ENCODE measurements at regions not wholly inside any gene's neighbourhood (a gene's known extent, or its start where the extent isn't known, plus 50 kb on each side); places are given as distances from the start of the nearest gene placed in this dataset.
"Not testable (repeated sequence)": the region's sequence is repeated elsewhere in the genome, so short reads cannot be mapped to it uniquely, and the experiment has no call there.

DNA sequence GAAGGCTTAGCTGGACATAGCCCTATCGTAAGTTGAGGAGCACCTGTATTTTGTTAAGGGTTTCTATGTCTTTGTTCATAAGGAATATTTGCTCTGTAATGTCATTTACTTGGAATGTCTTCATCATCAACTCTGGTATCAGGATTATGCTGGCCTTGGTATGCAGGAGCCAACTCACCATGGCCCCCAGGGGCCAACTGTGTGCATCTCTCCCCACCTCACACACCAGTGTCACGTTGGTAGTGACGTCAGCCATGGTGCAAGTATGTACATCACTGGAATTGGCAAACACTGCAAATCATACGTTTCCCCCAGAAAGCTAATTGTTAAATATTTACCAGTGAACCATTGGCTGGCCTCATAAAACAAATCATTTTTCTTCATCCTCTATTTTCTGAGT is 70.8 kb downstream of the YTHDF1 start:
- FAIRE-seq (no peak), DNase-seq (ENCODE audit: extremely low spot score, insufficient read length, low read depth) (no peak)

DNA sequence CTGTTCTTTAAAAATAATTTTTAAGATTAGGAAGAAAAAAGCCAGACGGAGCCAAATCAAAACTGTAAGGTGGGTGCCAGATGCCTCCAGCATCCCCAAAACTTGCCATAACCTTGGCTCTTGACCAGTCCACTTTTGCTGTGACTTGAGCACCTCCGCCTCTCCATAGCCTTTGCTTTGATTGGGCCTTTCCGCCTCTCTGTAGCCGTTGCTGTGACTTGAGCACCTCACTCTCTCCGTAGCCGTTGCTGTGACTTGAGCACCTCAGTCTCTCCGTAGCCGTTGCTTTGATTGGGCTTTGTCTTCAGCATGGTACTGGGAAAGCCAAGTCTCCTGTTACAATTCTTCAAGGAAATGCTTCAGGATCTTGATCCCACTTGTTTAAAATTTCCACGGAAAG is 73.0 kb downstream of the YTHDF1 start:
- DNase-seq (ENCODE audit: extremely low spot score, insufficient read length, low read depth) (no peak), FAIRE-seq (no peak)

DNA sequence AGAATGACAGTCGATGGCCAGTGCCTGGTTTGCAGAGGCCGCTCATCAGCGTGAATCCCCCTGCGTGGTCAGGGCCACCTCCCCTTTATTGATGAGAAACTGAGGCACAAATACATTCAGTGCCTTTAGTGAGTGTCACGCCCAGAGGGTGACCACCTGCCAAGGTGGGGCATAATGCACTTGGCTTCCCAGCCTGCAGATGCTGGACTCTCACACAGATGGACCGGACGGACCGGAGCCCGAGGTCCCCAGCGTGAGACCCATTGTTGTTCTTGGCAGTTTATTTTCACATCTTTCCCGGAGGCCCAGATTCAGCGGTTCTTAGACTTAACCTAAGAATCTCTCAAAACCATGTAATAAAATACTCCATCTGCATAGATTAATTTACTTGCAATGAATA is 74.4 kb downstream of the YTHDF1 start:
- FAIRE-seq (no peak), DNase-seq (ENCODE audit: extremely low spot score, insufficient read length, low read depth) (no peak)

DNA sequence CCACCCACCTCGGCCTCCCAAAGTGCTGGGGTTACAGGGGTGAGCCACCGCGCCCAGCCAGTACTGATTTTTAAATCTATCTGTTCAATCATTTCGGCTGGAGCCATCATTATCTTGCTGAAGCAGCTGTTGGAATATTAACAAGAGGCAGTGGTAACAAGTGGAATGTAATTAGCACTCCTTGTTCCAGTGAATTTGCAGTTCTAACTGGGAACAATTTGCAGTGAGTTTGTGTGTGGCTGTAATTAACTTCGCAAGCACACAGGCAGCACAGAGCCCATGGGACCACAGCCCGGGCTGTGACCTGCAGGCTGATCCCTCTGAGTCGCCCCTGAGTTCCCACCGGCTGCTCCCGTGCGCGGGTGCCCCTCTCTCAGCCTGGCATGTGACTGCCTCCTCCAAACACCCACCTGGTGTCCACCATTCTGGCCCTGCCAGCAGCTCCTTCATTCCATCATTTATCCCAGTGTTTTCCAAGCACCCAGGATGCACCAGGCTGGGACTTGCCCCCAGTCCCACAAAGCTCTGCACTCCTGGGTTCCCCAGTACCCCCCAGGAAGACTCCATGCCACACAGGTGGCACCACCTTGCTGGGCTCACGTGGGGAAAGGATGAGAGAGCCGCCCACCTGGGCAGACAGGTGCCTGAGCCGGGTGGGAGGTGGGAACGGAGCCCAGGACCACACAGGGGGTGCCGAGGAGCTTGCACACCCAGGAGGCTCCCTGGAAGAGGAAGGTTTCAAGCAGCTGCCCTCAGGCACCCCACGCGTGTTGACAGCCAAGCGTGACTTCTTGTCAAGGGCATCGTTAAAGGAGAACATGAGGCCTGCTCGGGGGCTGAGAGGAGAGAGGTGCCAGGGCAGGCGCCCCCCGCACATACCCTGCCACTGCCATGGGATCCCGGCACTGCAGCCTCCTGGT is 75.2 kb downstream of the YTHDF1 start:
- FAIRE-seq: no peak
- no peak for DNase-seq (ENCODE audit: extremely low spot score, insufficient read length, low read depth)

DNA sequence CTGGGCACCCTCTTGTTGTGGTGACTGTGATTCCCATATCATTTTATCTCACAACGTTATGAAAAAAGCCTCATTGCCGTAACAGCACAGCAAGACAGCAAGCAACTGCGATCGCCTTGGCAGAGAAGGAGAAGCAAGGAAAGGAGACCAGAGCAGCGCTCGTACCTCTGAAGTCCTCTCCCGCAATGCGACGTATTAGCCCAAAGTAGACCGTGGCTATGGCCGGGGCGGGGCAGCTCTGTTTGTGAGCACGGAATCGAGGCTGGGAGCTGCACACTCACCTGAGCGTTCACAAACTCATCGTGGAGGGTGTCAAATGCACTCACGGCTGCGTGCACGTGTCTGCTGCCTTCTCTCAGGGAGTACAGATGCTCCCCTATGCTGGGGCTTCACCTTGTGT is 76.1 kb downstream of the YTHDF1 start:
- FAIRE-seq (no peak), DNase-seq (ENCODE audit: extremely low spot score, insufficient read length, low read depth) (no peak)

DNA sequence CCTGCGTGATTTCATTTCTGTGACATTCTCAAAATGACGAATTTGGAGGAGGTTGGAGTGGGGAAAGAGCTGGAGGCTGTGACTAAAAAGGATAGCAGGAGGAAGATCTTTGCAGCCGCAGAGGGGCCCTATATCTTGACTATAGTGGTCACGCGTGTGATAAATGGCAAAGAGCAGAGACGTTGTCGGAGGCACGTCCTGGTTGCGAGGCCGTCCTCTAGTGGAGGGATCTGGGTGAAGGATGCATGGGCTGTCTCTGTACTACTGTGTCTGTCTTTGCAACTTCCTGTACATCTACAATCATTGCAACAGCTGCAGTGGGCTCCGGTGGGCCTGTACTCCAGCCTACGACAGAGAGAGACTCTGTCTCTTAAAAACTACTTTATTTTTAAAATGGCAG is 76.6 kb downstream of the YTHDF1 start:
- no peak for FAIRE-seq

DNA sequence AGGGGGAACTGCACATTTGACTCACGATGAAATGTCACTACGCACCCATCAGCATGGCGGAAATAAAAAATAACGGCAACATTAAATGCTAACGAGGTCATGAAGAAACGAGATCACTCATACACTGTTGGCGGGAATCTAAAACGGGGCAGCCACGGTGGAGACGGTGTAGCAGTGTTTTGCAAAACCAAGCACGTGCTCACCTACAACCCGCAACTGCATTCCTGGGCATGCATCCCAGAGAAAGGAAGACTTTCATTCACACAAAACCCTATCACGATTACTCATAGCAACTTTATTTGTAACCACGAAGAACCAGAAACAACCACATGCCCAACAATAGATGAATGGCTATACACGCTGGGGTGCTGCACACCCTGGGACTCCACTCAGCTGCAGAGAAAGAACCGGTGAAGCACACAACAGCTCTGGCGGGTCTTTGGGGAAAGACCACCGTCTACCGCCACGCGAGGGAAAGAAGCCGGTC is 77.0 kb downstream of the YTHDF1 start:
- FAIRE-seq: no peak
- no peak for DNase-seq (ENCODE audit: extremely low spot score, insufficient read length, low read depth)

More for the DNA sequence above, 76.6 kb downstream of the YTHDF1 start:
- no peak for DNase-seq (ENCODE audit: extremely low spot score, insufficient read length, low read depth)

DNA sequence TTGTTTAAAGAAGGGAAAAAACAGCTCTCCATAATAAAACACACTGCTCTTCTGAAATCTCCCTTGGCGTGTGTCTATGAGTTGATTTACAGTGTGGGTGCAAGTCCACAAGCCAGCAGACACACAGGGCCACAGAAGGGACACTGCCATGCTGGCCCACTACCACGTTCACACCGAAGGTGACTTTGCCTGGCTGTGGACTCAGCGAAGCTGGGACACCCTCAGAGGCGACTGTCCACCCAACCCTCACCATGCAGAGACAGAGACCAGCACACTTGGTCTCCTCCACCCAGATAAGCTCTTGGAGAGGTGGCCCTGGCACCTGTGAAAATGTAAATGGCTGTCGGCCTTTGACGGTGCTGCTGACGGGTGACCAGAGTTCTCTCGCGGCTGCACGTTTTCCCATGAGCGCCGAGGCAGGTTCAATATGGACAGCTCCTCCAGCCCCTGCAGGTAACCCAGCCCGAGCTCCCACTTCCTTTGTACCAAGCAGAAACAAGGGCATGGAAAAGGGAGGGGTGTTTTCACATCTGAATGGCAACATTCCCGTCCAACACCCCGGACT is 78.0 kb downstream of the YTHDF1 start:
- FAIRE-seq (no peak), DNase-seq (ENCODE audit: extremely low spot score, insufficient read length, low read depth) (no peak)

DNA sequence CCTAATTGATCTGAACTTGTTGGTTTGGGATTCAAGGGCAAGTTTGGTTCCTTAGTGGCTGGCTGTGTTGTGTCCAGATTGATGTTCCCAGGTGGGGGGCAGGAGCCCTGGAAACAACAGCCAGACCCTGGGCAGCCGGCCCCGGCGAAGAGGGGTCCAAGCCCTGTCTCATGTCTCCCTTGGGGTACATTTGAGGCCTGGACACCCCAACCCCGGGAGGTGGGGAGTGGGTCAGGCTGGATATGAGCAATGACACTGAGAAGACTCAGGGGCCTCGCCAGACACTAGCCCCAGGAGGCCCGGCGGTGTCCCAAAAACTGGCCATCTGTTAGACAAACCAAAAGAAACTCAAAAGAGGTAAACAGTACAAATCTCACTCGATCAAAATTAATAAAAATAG is 79.6 kb downstream of the YTHDF1 start:
- FAIRE-seq (no peak), DNase-seq (ENCODE audit: extremely low spot score, insufficient read length, low read depth) (no peak)

DNA sequence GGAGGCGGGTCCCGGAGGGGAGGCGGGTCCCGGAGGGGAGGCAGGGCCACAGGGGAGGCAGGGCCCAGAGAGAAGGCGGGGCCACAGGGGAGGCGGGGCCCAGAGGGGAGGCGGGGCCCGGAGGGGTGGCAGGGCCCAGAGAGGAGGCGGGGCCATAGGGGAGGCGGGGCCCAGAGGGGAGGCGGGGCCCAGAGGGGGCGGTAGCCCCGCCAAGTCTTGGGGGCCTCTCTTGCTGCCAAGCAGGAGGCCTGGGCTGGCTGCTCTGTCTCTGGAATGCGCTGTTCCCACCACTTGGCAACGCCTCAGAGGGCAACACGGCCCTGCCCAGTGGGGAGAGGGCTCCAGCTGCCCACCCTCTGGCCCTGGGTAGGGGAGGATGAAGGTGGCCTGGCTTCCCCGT is 80.5 kb downstream of the YTHDF1 start:
- FAIRE-seq (no peak), DNase-seq (ENCODE audit: extremely low spot score, insufficient read length, low read depth) (no peak)

DNA sequence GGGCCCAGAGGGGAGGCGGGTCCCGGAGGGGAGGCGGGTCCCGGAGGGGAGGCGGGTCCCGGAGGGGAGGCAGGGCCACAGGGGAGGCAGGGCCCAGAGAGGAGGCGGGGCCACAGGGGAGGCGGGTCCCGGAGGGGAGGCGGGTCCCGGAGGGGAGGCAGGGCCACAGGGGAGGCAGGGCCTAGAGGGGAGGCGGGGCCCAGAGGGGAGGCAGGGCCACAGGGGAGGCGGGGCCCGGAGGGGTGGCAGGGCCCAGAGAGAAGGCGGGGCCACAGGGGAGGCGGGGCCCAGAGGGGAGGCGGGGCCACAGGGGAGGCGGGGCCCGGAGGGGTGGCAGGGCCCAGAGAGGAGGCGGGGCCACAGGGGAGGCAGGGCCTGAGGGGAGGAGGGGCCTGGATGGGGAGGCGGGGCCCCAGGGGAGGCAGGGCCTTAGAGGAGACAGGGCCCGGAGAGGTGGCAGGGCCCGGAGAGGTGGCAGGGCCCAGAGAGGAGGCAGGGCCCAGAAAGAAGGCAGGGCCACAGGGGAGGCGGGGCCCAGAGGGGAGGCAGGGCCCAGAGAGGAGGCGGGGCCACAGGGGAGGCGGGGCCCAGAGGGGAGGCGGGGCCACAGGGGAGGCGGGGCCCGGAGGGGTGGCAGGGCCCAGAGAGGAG is 81.1 kb downstream of the YTHDF1 start:
- DNase-seq (ENCODE audit: extremely low spot score, insufficient read length, low read depth); FAIRE-seq: not testable (repeated sequence)

DNA sequence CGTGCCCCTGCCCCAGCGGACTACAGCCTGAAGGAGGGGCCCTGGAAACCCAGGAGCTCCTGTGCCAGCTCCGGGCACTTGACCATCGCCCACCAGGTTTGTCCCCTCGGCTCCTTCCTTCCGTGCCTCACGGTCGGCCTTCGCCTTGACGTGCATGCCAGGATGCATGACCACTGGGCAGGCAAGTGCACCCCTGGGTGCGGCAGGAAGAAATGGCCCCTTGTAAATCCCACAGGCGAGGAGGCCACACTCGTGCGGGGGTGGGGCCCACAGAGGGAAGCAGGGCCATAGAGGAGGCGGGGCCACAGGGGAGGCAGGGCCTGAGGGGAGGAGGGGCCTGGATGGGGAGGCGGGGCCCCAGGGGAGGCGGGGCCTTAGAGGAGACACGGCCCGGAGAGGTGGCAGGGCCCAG is 81.7 kb downstream of the YTHDF1 start:
- FAIRE-seq: no peak

DNA sequence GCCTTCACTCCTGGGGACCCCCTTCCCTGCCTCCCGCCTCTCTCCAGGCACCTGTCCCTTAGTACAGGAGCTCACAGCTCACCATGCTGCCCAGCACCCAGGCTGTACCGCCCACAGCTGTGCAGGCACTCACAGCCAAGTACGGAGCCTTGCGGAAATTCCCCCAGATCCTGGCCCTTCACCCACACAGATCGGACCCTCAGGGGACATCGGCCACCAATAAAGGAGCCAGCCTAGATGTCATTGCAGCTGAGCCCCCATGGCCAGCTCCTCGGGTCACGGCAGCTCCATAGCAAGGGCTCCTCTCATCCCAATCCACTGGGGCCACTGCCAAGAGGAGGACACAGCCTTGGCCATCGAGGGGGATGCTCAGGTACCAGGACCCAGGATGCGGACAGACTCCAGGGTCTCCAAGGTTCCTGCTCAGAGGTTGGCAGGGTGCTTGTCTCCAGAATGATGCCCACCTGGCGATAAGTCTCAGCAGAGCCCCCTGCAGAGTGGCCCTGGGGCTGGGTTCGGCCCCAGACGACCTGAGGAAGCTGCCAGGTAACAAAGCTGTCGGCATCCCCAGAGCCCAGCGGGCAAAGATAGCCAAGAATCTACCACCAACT is 82.3 kb downstream of the YTHDF1 start:
- no peak for DNase-seq (ENCODE audit: extremely low spot score, insufficient read length, low read depth)
- no peak for FAIRE-seq

More for the DNA sequence above, 81.7 kb downstream of the YTHDF1 start:
- DNase-seq (ENCODE audit: extremely low spot score, insufficient read length, low read depth): no peak

DNA sequence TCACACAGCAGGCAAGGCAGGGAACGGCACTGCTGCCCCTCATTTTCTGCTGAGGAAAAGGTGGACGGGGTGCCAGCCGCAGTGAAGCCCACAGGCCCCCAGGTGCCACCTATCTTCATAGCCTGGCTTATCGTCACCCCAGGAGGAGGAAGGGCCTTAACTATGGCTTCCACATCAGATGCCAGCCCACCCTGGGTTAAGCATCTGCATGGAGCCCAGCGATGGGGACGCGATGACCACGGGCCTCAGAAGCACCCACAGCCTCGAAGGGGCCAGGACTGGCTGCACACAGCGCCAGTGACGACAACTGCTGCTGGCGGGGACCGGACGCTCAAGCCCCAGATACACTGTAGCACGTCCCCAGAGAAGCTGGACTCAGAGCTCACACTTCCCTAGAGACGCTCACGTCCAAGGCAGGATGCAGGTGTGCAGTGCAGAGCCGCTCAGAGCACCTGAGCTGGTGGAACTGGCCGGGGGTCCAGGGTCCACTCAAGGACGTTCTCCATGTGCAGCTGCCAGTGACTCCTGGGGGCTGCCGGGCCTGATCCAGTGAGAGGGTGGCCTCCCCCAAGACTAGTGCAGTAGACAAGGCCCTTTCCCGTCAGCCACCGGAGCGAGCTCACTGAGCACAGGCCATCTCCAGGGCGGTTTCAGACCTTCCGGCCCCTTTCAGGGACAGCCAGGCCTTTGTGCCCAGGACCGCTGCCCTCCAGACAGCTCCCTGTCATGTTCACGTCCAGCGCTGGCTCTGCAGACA is 83.0 kb downstream of the YTHDF1 start:
- DNase-seq (ENCODE audit: extremely low spot score, insufficient read length, low read depth) (no peak), FAIRE-seq (no peak)

DNA sequence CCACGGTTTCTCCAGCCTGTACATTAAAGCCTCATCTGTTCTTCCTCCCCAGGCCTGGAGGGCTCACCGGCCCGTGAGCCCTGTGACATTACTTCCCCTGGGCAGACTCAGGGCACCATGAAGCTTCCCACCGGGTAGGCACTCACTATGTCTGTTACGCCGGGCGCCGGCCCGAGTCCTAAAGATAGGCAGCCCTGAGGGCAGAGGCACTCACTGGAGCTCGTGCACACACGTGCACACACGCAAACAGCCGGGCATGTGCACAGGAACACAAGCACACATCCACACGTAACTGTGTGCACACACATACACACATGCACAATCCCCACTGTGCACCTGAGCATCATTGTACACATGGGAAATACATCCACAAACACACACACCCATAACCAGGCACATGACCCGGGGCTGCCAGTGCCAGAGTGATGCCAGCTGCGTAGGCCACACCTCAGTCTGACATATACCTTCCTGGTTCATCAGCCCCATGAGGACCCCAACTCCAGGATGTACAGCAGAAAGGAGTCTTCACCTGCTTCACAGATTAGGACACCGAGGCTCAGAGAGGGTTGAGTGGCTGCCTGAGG is 83.7 kb downstream of the YTHDF1 start:
- no peak for DNase-seq (ENCODE audit: extremely low spot score, insufficient read length, low read depth)
- no peak for FAIRE-seq

DNA sequence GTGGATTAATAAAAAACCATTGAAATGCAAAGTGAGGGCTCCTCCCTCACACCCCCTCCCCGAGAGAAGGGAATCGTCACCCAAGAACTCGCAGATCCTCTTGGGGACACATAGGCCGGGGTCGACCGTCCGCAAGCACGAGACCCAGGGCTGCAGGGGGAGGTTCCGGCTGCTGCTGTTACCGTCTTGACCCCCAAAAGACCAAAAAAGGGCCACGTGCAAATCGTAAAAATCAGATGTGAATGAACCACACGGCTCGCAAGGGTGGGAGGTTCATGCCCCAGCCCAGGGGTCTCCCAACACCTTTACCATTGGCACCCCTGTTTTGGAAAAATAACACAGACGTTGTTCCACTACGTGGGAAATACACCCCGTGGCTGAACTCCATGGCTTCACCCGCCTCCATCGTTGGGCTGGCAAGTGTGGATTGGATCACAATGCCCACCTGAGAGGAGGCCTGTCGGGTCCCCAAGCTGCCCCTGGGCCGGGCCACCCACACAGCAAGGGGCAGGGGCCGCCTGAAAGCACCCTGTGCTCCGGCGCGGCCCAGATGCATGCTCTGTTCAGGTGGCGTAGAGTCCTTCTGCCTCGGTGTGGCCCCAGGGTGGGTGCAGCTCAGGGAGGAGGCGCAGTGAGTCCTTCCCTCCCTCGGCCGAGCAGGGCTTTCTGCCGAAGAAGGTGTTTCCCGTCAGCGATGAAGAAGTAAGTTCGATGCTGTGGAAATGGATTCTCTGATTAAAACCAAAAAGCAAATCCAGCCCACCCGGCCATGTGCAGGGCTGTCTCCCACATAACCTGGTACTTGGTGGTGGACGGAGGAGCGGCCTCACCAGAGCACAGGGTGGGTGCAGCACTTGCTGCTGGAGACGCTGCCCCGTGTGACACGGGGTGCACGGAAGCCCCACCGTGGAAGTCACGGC is 85.0 kb downstream of the YTHDF1 start:
- DNase-seq (ENCODE audit: extremely low spot score, insufficient read length, low read depth) (no peak), FAIRE-seq (no peak)

DNA sequence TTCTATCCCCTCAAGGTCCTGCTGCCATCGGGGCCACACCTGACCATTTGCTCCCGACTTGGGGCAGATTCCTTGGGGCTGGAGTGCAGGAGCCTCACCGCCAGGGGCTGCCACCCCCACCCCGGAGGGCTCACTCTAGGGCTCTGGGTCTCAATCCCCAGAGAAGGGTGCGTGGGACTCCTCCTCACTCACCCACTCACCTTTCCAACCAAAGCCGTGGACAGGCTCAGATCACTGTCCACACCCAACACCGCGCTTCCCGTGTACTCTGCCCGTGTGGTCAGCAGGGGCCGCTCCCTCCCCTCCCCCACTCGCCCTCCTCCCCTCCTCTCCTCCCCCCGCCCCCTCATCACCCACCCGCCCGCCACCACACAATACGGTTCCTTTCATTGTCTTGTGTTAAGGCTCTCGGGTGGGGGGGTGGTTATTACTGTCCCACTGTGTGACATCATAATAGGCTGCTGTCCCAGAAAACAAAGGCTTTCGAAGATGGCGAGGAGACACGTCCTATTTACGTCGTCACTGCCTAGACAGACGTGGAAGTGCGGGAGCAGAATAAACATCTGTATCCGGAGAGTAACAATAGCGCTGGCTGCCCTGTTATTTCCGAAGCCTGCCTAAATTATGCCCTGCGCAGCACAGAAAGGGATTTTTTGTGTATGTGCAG is 85.8 kb downstream of the YTHDF1 start:
- DNase-seq (ENCODE audit: extremely low spot score, insufficient read length, low read depth) (no peak), FAIRE-seq (no peak)

DNA sequence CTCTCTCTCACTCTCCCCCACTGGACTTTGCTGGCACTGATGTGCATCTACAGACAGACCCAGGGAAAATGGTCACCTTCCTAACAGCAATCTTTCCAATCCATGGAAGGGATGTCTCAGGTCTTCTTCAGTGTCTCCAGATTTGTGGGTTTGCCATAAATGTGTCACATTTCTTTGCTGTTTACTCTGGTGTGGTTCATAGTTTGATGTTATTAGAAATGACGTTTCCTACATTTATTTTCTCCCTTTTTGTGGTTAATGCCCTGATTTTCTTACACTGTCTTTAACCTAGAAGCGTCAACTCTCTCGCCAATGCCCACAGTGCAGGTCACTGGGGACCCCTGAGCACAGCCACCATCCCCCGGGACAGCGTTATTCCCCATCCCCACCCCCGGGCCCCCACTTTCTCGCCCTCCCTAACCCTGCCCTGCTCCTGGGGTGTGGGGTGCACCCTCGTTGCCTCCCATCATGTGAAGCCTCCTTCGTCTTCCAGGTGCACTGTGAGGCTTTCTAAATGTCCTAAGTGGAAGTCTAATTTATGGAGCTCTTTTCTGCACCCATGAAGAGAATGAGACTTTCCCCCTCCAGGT is 86.5 kb downstream of the YTHDF1 start:
- DNase-seq (ENCODE audit: extremely low spot score, insufficient read length, low read depth) (no peak), FAIRE-seq (no peak)
